GM19455 (cell line): ENCODE measurements at regions not wholly inside any gene's neighbourhood (a gene's known extent, or its start where the extent isn't known, plus 50 kb on each side); places are given as distances from the start of the nearest gene placed in this dataset.
"Not testable (repeated sequence)": the region's sequence is repeated elsewhere in the genome, so short reads cannot be mapped to it uniquely, and the experiment has no call there.

Source experiments
- ATAC-seq: cut with Tn5 transposase; IDR thresholded peaks from one replicate; pipeline ENCODE4 v1.9.1; 2021; ENCODE audit not compliant: unreplicated experiment

- ATAC-seq, result no peak
These were observed 616.5 kb upstream of the CITED2 start for GRCh38 chr6:139990856-139991465.

GRCh38 chr6:139990026-139990686 lies 615.7 kb upstream of the CITED2 start:
- no peak for ATAC-seq

GRCh38 chr6:139988685-139989084 lies 614.2 kb upstream of the CITED2 start:
- ATAC-seq, result no peak

- ATAC-seq, result no peak
These were observed 612.6 kb upstream of the CITED2 start for GRCh38 chr6:139987091-139987490.

GRCh38 chr6:139985236-139985815 lies 610.9 kb upstream of the CITED2 start:
- no peak for ATAC-seq

GRCh38 chr6:139984317-139984716 lies 609.9 kb upstream of the CITED2 start:
- no peak for ATAC-seq

- ATAC-seq, result no peak
These were observed 609.3 kb upstream of the CITED2 start for GRCh38 chr6:139983555-139984276.

GRCh38 chr6:139982652-139983295 lies 608.3 kb upstream of the CITED2 start:
- ATAC-seq, result no peak

GRCh38 chr6:139982195-139982594 lies 607.7 kb upstream of the CITED2 start:
- ATAC-seq, result no peak

GRCh38 chr6:139981768-139982181 lies 607.3 kb upstream of the CITED2 start:
- no peak for ATAC-seq

- ATAC-seq, result no peak
These were observed 606.7 kb upstream of the CITED2 start for GRCh38 chr6:139981066-139981624.

GRCh38 chr6:139980631-139981030 lies 606.2 kb upstream of the CITED2 start:
- ATAC-seq, result not testable (repeated sequence)

GRCh38 chr6:139979021-139979725 lies 604.7 kb upstream of the CITED2 start:
- no peak for ATAC-seq

GRCh38 chr6:139977887-139978332 lies 603.5 kb upstream of the CITED2 start:
- ATAC-seq, result no peak

- ATAC-seq, result no peak
These were observed 599.4 kb upstream of the CITED2 start for GRCh38 chr6:139973669-139974344.

- no peak for ATAC-seq
These were observed 597.7 kb upstream of the CITED2 start for GRCh38 chr6:139972116-139972515.

- no peak for ATAC-seq
These were observed 596.1 kb upstream of the CITED2 start for GRCh38 chr6:139970591-139970991.

- no peak for ATAC-seq
These were observed 593.0 kb upstream of the CITED2 start for GRCh38 chr6:139967497-139967896.

- ATAC-seq, result no peak
These were observed 590.9 kb upstream of the CITED2 start for GRCh38 chr6:139965393-139965792.

GRCh38 chr6:139964737-139965136 lies 590.3 kb upstream of the CITED2 start:
- ATAC-seq, result no peak
